ENCODE measurements at regions not wholly inside any gene's neighbourhood (a gene's known extent, or its start where the extent isn't known, plus 50 kb on each side); places are given as distances from the start of the nearest gene placed in this dataset.

DNA sequence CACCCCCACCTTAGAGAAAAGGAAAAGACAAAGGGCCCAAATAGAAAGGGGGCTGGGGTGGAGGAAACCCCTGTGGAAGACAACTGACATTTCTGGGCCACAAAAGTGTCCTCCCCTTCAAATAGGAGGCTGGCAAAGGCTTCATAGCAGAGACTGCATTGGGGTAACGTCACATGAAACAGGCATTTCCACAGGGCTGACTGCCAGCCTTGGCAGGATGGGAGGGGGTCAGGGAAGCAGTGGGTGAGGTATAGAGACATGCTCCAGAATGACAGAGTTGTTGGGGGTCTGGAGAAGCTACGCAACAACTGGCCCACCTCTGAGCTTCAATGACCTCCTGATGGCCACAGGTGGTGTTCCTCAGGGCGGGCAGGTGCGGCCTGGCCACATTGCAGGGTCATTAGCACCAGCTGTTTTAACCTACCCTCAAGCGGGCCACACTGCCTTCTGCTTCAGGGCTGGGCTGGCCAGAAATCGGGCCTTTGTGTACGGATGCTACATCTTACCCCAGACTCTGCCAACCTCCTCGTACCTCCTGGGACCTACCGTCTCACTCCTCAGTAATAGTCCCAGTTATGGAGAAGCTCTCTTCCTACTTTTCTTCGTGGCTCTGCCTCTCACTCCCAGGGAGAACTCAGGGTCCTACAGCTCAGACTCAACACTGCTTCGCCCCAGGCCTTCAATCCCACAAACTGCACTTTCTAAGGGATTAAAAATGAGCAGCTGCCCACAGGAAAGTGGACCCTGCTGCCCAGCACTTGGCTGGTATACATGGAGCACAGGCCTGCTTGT lies 160.0 kb upstream of the NCAM1 start:
- no peak for TF ChIP-seq POLR2A (IDR thresholded peaks at IDR 0.05)
- TF ChIP-seq, protein P1, sequence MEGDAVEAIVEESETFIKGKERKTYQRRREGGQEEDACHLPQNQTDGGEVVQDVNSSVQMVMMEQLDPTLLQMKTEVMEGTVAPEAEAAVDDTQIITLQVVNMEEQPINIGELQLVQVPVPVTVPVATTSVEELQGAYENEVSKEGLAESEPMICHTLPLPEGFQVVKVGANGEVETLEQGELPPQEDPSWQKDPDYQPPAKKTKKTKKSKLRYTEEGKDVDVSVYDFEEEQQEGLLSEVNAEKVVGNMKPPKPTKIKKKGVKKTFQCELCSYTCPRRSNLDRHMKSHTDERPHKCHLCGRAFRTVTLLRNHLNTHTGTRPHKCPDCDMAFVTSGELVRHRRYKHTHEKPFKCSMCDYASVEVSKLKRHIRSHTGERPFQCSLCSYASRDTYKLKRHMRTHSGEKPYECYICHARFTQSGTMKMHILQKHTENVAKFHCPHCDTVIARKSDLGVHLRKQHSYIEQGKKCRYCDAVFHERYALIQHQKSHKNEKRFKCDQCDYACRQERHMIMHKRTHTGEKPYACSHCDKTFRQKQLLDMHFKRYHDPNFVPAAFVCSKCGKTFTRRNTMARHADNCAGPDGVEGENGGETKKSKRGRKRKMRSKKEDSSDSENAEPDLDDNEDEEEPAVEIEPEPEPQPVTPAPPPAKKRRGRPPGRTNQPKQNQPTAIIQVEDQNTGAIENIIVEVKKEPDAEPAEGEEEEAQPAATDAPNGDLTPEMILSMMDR (IDR thresholded peaks at IDR 0.05) = no peak
